Adrenal gland (tissue), 9 donors: ENCODE measurements at regions not wholly inside any gene's neighbourhood (a gene's known extent, or its start where the extent isn't known, plus 50 kb on each side); places are given as distances from the start of the nearest gene placed in this dataset.

Experiments
- DNase-seq, 7 donors: peaks; one replicate each; pipeline ENCODE4 v3.0.0-alpha.2; 2019 to 2020
- H3K27ac ChIP-seq, 5 donors: fragments of 200-600 bp; sonication (generic) in 4 of 5; 1 replicate in 3 of 5; 2 replicates in 2 of 5; pipeline versions ENCODE4 v1.5.1 to v1.8.0; 2016 to 2020; ENCODE audit warnings: mild to moderate bottlenecking in 1 of 5
- H3K27me3 ChIP-seq: fragments of 200-600 bp; 2 replicates; pipeline ENCODE4 v1.8.0; 2021
- H3K36me3 ChIP-seq, 2 donors: fragments of 200-600 bp; replicated peaks in 1 of 2; 1 replicate in 1 of 2; 2 replicates in 1 of 2; pipeline versions ENCODE4 v1.5.1 to v1.8.0; 2018 to 2022
- H3K4me1 ChIP-seq, 2 donors: fragments of 200-600 bp; replicated peaks in 1 of 2; 1 replicate in 1 of 2; 2 replicates in 1 of 2; pipeline versions ENCODE4 v1.5.1 to v1.8.0; 2018 to 2021
- H3K4me3 ChIP-seq, 4 donors: fragments of 200-600 bp; sonication (generic) in 3 of 4; one replicate each; pipeline ENCODE4 v1.5.1; 2016 to 2018
- H3K9me3 ChIP-seq, 3 donors: fragments of 200-600 bp; sonication (generic) in 1 of 3; replicated peaks in 1 of 3; 1 replicate in 2 of 3; 2 replicates in 1 of 3; pipeline versions ENCODE4 v1.5.1 to v1.8.0; 2016 to 2021
- POLR2A ChIP-seq, 2 donors: fragments of 450-650 bp; IDR thresholded peaks; one replicate each; pipeline ENCODE4 v1.6.1; 2017; ENCODE audit warnings: antibody characterized with exemption in 2 of 2, mild to moderate bottlenecking in 2 of 2, moderate library complexity in 1 of 2
- WGBS, 4 donors: extraction: QIAGEN DNeasy Blood & Tissue Kit in 2 of 4; methylation state at CpG; one replicate each; pipeline versions ENCODE4 v1.1.5 to v1.1.7; 2013 to 2017; 5-methylcytosine and 5-hydroxymethylcytosine counted together
- intact Hi-C, 2 donors: fragments of 100-400 bp; cut with DNase I; formaldehyde crosslinking; loops; one replicate each; pipeline versions ENCODE4 v1.14.1 to v1.15.0; 2022 to 2023
- TF ChIP-seq, protein P1 (sequence below), 6 experiments: fragments of 450-650 bp in 4 of 6; fragments of 200-600 bp in 2 of 6; sonication (generic) in 1 of 6; IDR thresholded peaks; 1 replicate in 5 of 6; 2 replicates in 1 of 6; pipeline versions ENCODE4 v1.5.1 to v1.8.0; 2016 to 2021; ENCODE audit warnings: antibody characterized with exemption in 6 of 6, mild to moderate bottlenecking in 2 of 6, moderate library complexity in 1 of 6
- donor health status: healthy with polysubstance abuse.
- donor health status: Bipolar disorder and iron deficiency.
- donor health status: DM: yes; HTN: yes; CAD: no.
- donor health status: DM: no; HTN: no; CAD: no.
- donor health status: DM: no; HTN: no; CAD: no.

DNA sequence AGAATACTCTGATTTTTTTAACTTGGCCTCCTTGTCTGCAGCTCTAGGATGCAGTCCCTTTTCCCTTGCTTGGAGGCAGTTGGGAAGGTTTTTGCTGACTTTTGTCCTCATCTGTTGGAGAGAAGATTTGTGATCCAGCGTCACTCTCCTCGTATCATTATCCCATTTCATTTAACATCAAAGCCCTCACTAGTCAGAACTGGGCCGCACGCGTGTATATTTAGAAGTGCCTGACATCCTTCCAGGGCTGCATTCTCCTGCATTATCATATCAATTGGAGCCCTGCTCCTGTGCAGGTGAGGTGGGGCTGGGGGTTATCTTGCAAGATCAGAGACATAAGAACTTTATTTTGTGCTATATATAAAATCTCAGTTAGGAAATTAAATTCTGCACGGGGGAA lies 435.1 kb upstream of the HS6ST1 start:
- TF ChIP-seq, protein P1, sequence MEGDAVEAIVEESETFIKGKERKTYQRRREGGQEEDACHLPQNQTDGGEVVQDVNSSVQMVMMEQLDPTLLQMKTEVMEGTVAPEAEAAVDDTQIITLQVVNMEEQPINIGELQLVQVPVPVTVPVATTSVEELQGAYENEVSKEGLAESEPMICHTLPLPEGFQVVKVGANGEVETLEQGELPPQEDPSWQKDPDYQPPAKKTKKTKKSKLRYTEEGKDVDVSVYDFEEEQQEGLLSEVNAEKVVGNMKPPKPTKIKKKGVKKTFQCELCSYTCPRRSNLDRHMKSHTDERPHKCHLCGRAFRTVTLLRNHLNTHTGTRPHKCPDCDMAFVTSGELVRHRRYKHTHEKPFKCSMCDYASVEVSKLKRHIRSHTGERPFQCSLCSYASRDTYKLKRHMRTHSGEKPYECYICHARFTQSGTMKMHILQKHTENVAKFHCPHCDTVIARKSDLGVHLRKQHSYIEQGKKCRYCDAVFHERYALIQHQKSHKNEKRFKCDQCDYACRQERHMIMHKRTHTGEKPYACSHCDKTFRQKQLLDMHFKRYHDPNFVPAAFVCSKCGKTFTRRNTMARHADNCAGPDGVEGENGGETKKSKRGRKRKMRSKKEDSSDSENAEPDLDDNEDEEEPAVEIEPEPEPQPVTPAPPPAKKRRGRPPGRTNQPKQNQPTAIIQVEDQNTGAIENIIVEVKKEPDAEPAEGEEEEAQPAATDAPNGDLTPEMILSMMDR (IDR thresholded peaks at IDR 0.05) = no peak
- no peak for TF ChIP-seq POLR2A (IDR thresholded peaks at IDR 0.05)
- peak overlapping the region in 1 of 5 donors; percentile 1 for H3K27ac ChIP-seq
- DNase-seq = no peak
- no peaks in the 10 kb centered on the region for H3K36me3 ChIP-seq
- H3K27me3 ChIP-seq = no peaks in the 10 kb centered on the region
- intact Hi-C loops = loop anchor here in 1 of 2 donors (10.0 kb wide), 1 partner anchor 429 kb away; no protein-coding TSS in a partner anchor
- 38 to 56% (median 44%) methylated on average over 6 of the region's 6 CpGs for WGBS, 4 donors
- H3K9me3 ChIP-seq = no peaks in the 10 kb centered on the region
- H3K4me1 ChIP-seq = peaks cover 19 to 31% of the 10 kb centered on the region in 2 donors
- no peak overlapping the region for H3K4me3 ChIP-seq

DNA sequence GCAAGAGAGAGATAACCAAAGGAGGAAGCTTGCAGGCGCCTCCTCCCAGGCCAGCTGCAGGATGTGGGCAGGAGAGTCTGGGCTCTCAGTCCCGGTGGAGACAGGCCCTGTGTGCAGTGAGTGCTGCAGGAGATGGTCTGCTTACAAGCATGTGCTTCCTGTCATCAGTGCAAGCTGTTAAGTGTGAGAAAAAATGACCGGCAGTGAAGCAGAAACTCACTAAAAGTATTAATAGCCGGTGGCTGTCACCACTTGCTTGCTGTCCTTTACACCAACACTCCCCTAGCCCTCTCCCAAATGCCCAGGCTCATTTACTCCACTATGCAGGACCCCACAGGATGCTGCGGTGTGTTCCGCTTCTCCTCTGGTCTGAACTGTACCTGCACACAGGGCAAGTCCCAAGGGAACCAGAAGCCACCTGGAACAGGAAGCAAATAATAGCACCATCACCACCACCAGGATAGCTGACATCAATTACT lies 435.6 kb upstream of the HS6ST1 start:
- H3K4me1 ChIP-seq = peaks cover 19 to 31% of the 10 kb centered on the region in 2 donors
- intact Hi-C loops = loop anchor here in 1 of 2 donors (10.0 kb wide), 1 partner anchor 429 kb away; no protein-coding TSS in a partner anchor
- no peaks in the 10 kb centered on the region for H3K9me3 ChIP-seq
- no peak overlapping the region for H3K4me3 ChIP-seq
- TF ChIP-seq, protein P1 (IDR thresholded peaks at IDR 0.05) = no peak
- no peak for TF ChIP-seq POLR2A (IDR thresholded peaks at IDR 0.05)
- H3K27ac ChIP-seq = peak overlapping the region in 1 of 5 donors; percentile 47
- no peaks in the 10 kb centered on the region for H3K27me3 ChIP-seq
- WGBS, 4 donors = 36 to 54% (median 46%) methylated on average over 6 of the region's 6 CpGs
- DNase-seq = peak in 6 of 7 donors; percentile 53 to 78 (median 62)
- H3K36me3 ChIP-seq = no peaks in the 10 kb centered on the region

DNA sequence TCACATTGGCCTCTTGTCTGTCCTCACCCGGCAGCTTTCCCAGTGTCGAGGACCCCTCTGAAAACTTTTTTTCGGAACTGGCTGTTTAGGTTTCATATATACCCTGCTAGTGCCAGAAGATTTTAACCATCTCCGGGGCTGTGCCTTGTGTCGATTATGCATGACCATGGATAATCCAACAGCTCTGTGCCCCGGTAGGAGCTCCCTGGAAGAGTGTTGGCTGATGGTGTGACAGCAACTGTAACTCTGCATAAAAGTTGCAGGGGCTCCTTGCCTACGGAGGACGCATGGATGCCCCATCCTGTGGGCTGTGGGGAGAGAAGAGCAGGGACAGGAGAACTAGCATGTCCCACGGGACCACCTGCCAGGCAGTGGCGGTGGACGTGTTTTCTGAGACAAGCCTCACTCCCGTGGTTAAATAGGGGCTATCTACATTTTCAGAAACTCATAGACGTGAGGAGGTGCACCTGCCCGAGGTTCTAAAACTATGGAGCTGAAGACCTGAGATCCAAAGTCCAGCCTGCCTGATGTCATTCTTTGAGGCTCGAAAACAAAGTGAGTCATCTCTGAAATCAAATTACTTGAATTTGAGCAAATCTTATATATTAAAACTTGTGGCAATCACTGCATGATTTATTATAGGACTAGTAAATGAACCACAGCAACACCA lies 437.2 kb upstream of the HS6ST1 start:
- H3K4me3 ChIP-seq = no peak overlapping the region
- H3K36me3 ChIP-seq = no peaks in the 10 kb centered on the region
- H3K9me3 ChIP-seq = no peaks in the 10 kb centered on the region
- H3K4me1 ChIP-seq = peaks cover 12 to 21% of the 10 kb centered on the region in 2 donors
- no peak for TF ChIP-seq POLR2A (IDR thresholded peaks at IDR 0.05)
- TF ChIP-seq, protein P1 (IDR thresholded peaks at IDR 0.05) = no peak
- no peak for DNase-seq
- no peak overlapping the region for H3K27ac ChIP-seq
- intact Hi-C loops = loop anchor here in 1 of 2 donors (10.0 kb wide), 1 partner anchor 431 kb away; no protein-coding TSS in a partner anchor
- no peaks in the 10 kb centered on the region for H3K27me3 ChIP-seq
- 62 to 67% (median 65%) methylated on average over 15 of the region's 15 CpGs for WGBS, 4 donors

DNA sequence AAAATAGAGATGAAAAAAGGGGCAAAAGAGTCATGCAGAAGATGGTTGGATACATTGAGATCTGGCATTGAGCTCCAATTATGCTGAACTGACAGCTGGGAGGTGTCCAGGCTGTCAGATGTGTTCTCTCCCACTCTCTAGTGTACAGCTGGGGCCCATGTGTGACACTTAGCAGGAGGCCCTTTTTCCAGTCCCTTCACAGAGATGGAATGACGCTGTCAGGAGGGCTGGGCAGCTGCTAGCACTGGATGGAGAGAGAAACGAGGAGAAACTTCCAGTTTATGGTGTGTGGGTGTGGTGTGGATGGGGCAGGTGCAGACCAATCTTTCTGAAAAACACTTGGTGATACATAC lies 437.7 kb upstream of the HS6ST1 start:
- Histone ChIP-seq H3K36me3 (no peaks in the 10 kb centered on the region), H3K4me3 (no peak overlapping the region), H3K27ac (no peak overlapping the region), H3K27me3 (no peaks in the 10 kb centered on the region), H3K4me1 (peaks cover 12 to 16% of the 10 kb centered on the region in 2 donors), H3K9me3 (no peaks in the 10 kb centered on the region)
- TF ChIP-seq, protein P1 (IDR thresholded peaks at IDR 0.05) = no peak
- TF ChIP-seq POLR2A (IDR thresholded peaks at IDR 0.05) = no peak
- DNase-seq = no peak
- intact Hi-C loops = loop anchor here in 1 of 2 donors (10.0 kb wide), 1 partner anchor 432 kb away; no protein-coding TSS in a partner anchor
- WGBS, 4 donors = 21 to 66% (median 37%) methylated on average over 2 of the region's 2 CpGs
